AG09319 (cell line): ENCODE measurements at regions not wholly inside any gene's neighbourhood (a gene's known extent, or its start where the extent isn't known, plus 50 kb on each side); places are given as distances from the start of the nearest gene placed in this dataset.
"Not testable (repeated sequence)": the region's sequence is repeated elsewhere in the genome, so short reads cannot be mapped to it uniquely, and the experiment has no call there.

Source experiments
- DNase-seq: peaks from one replicate; pipeline ENCODE4 v3.0.0-alpha.2; 2010; ENCODE audit warnings: low read depth; ENCODE audit errors: extremely low read depth
- CTCF ChIP-seq: IDR thresholded peaks from 2 replicates; pipeline ENCODE4 v1.5.1; 2011; ENCODE audit warnings: low read depth, mild to moderate bottlenecking, inconsistent platforms, low read length, moderate library complexity

- no peak for DNase-seq
- no peak for TF ChIP-seq CTCF
These were observed 316.9 kb upstream of the CXADR start for GRCh38 chr21:17195976-17196375.

- DNase-seq = no peak
- no peak for TF ChIP-seq CTCF
These were observed 316.2 kb upstream of the CXADR start for GRCh38 chr21:17196623-17197022.

- no peak for DNase-seq
- no peak for TF ChIP-seq CTCF
These were observed 314.8 kb upstream of the CXADR start for GRCh38 chr21:17197996-17198395.

GRCh38 chr21:17200250-17200649 lies 312.6 kb upstream of the CXADR start:
- no peak for DNase-seq
- no peak for TF ChIP-seq CTCF

DNA sequence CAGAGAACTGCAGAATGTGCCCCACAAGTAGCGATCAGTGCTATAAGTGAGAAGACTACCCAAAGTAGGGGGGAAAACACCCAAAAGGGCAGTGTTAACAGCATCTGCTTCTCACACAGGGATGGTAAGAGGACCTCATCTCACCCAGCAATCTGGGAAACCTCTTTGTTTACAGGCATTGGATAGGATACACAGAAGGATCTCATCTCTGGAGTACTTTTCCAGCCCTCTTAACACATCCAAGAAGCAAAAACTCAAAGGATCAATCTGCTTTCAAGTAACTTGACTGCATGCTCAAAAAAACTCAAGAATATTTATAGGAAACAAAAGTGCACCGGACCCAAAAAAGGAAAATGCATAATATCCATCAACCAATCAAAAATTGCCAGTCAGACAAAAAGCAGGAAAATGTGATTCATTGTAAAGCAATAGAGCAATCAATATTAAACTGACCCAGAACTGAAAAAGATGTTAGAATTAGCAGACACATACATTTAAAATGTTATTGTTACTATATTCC lies 311.0 kb upstream of the CXADR start:
- no peak for DNase-seq
- TF ChIP-seq CTCF = no peak

DNA sequence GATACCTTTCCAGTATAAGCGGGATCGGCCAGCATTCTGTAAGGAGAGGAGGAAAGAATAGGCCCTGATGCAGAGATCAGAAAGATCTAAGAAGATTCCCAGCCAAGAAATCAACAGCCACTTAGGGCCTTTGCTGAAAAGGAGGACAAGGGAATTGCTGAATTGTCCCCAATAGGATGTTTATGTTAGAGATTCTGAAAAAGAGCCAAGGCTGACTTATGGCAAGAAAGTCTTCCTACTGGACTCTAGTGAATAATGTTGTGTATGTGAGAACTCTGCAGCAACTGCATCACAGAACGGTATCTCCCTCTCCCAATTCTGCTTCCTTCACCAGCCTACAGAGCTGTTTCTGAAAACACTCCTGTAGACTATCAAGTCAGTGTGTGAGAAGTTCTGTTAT lies 298.0 kb upstream of the CXADR start:
- no peak for DNase-seq
- TF ChIP-seq CTCF = no peak

- not testable (repeated sequence) for DNase-seq
These were observed 293.8 kb upstream of the CXADR start for GRCh38 chr21:17219050-17219449.

DNA sequence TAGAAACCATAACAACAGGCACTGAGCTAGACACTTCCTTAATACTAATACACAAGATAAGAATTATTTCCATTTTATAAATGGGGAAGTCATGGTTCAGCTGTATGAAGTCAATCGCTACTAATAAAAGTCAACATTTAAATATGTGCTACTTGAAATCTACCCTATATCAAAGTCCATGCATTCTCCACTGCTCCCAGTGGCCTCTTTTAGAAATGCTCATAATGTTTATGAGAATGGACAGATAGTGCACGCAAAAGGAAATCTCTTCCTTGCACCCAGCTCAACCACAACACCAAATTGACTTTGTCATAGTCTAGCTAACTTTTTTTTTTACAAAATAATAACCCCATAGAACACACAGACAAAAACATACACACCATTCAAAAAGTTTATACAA lies 281.7 kb upstream of the CXADR start:
- DNase-seq = no peak
- no peak for TF ChIP-seq CTCF
